Calu3 (cell line): ENCODE measurements at regions not wholly inside any gene's neighbourhood (a gene's known extent, or its start where the extent isn't known, plus 50 kb on each side); places are given as distances from the start of the nearest gene placed in this dataset.

Source experiments
- BruUV-seq: library from RNA; stranded (reverse); fragments of 400-500 nt; replicated peaks from 2 replicates; lab custom pipeline; 2021; lab: Mats Ljungman, UMichigan
- CTCF ChIA-PET: fragments of 300-600 bp; sonication (Branson Sonifier 250); formaldehyde crosslinking; loops from one replicate; lab custom pipeline; 2022; ENCODE audit warnings: antibody characterized with exemption; lab: Charles Lee
- DNase-seq: peaks from one replicate; pipeline ENCODE4 v3.0.0; 2022
- H3K27ac Mint-ChIP-seq: one replicate; pipeline ENCODE4 v1.8.0; 2022; ENCODE audit warnings: mixed read lengths; ENCODE audit not compliant: unreplicated experiment
- H3K27me3 Mint-ChIP-seq: one replicate; pipeline ENCODE4 v1.8.0; 2022; ENCODE audit warnings: mixed read lengths; ENCODE audit not compliant: unreplicated experiment
- H3K36me3 Mint-ChIP-seq: one replicate; pipeline ENCODE4 v1.8.0; 2022; ENCODE audit warnings: mild to moderate bottlenecking, moderate library complexity, mixed read lengths; ENCODE audit not compliant: insufficient read depth, unreplicated experiment
- H3K4me1 Mint-ChIP-seq: one replicate; pipeline ENCODE4 v1.8.0; 2022; ENCODE audit warnings: mild to moderate bottlenecking, low read depth, mixed read lengths; ENCODE audit not compliant: unreplicated experiment
- H3K4me3 Mint-ChIP-seq: one replicate; pipeline ENCODE4 v1.8.0; 2022; ENCODE audit warnings: mild to moderate bottlenecking, low read depth, moderate library complexity, mixed read lengths; ENCODE audit not compliant: unreplicated experiment
- H3K9me3 Mint-ChIP-seq: one replicate; pipeline ENCODE4 v1.8.0; 2022; ENCODE audit warnings: low read depth, mixed read lengths; ENCODE audit not compliant: unreplicated experiment
- CTCF ChIP-seq: fragments of 200-600 bp; IDR thresholded peaks from one replicate; pipeline ENCODE4 v1.8.0; 2022; ENCODE audit warnings: antibody characterized with exemption; ENCODE audit not compliant: unreplicated experiment
- intact Hi-C: fragments of 100-400 bp; cut with micrococcal nuclease; formaldehyde crosslinking; loops from one replicate; pipeline ENCODE4 v1.10.0; 2022; ENCODE audit not compliant: unreplicated experiment

GRCh38 chr6:1518855-1519254 is 90.9 kb upstream of the FOXC1 start:
- TF ChIP-seq CTCF: no peak
- no peak for DNase-seq
- no TSS peak for BruUV-seq
- H3K27me3 Mint-ChIP-seq: peaks cover 79% of the 10 kb centered on the region
- no peaks in the 10 kb centered on the region for H3K9me3 Mint-ChIP-seq
- no peaks in the 10 kb centered on the region for H3K4me1 Mint-ChIP-seq
- H3K27ac Mint-ChIP-seq: no peak overlapping the region
- no peaks in the 10 kb centered on the region for H3K36me3 Mint-ChIP-seq
- CTCF ChIA-PET: no interaction called here
- no peak overlapping the region for H3K4me3 Mint-ChIP-seq
- intact Hi-C loops: no loop called here

- TF ChIP-seq CTCF: no peak
- Mint-ChIP-seq H3K27me3 (peaks cover 71% of the 10 kb centered on the region), H3K27ac (no peak overlapping the region), H3K4me1 (no peaks in the 10 kb centered on the region), H3K9me3 (no peaks in the 10 kb centered on the region), H3K36me3 (no peaks in the 10 kb centered on the region), H3K4me3 (no peak overlapping the region)
- CTCF ChIA-PET: no interaction called here
- no peak for DNase-seq
- intact Hi-C loops: no loop called here
- BruUV-seq: no TSS peak
Observed at GRCh38 chr6:1519597-1519996, 90.1 kb upstream of the FOXC1 start.

- no peak overlapping the region for H3K27ac Mint-ChIP-seq
- intact Hi-C loops: no loop called here
- CTCF ChIA-PET: no interaction called here
- no peaks in the 10 kb centered on the region for H3K4me1 Mint-ChIP-seq
- no peak overlapping the region for H3K4me3 Mint-ChIP-seq
- DNase-seq: no peak
- peaks cover 46% of the 10 kb centered on the region for H3K27me3 Mint-ChIP-seq
- no TSS peak for BruUV-seq
- H3K36me3 Mint-ChIP-seq: no peaks in the 10 kb centered on the region
- no peak for TF ChIP-seq CTCF
- no peaks in the 10 kb centered on the region for H3K9me3 Mint-ChIP-seq
Observed at GRCh38 chr6:1522779-1523178, 86.9 kb upstream of the FOXC1 start.

GRCh38 chr6:1524040-1524480 is 85.7 kb upstream of the FOXC1 start:
- Mint-ChIP-seq H3K36me3 (no peaks in the 10 kb centered on the region), H3K4me1 (no peaks in the 10 kb centered on the region), H3K4me3 (peak overlapping the region; percentile 45), H3K9me3 (no peaks in the 10 kb centered on the region), H3K27ac (no peak overlapping the region), H3K27me3 (peaks cover 44% of the 10 kb centered on the region)
- intact Hi-C loops: no loop called here
- no TSS peak for BruUV-seq
- TF ChIP-seq CTCF: peak; percentile 73
- CTCF ChIA-PET: interaction anchor here (1.5 kb wide), 1 partner anchor 9 kb away, joined by 3 read pairs; no protein-coding TSS in a partner anchor
- peak; percentile 82 for DNase-seq
